NCI-H69 (cell line): ENCODE measurements at regions not wholly inside any gene's neighbourhood (a gene's known extent, or its start where the extent isn't known, plus 50 kb on each side); places are given as distances from the start of the nearest gene placed in this dataset.
"Not testable (repeated sequence)": the region's sequence is repeated elsewhere in the genome, so short reads cannot be mapped to it uniquely, and the experiment has no call there.

Experiments
- DNase-seq: peaks from one replicate; lab custom pipeline; 2025; lab: John Stamatoyannopoulos, UW

GRCh38 chr18:34352385-34353163 lies 127.9 kb upstream of the NOL4 start:
- peak; percentile 98 for DNase-seq

GRCh38 chr18:34354351-34354750 lies 129.6 kb upstream of the NOL4 start:
- DNase-seq: no peak

- no peak for DNase-seq
Observed at GRCh38 chr18:34357944-34358580, 133.3 kb upstream of the NOL4 start.

GRCh38 chr18:34358923-34359322 lies 134.2 kb upstream of the NOL4 start:
- peak; percentile 77 for DNase-seq

- DNase-seq: peak; percentile 85
Observed at GRCh38 chr18:34364699-34365098, 140.0 kb upstream of the NOL4 start.

- DNase-seq: peak; percentile 83
Observed at GRCh38 chr18:34370704-34371395, 146.1 kb upstream of the NOL4 start.

GRCh38 chr18:34380326-34380725 lies 155.6 kb upstream of the NOL4 start:
- no peak for DNase-seq

GRCh38 chr18:34385311-34385710 lies 160.6 kb upstream of the NOL4 start:
- DNase-seq: no peak

GRCh38 chr18:34386803-34387202 lies 162.1 kb upstream of the NOL4 start:
- DNase-seq: no peak

GRCh38 chr18:34397286-34397896 lies 172.7 kb upstream of the NOL4 start:
- DNase-seq: no peak

GRCh38 chr18:34399892-34400291 lies 175.2 kb upstream of the NOL4 start:
- DNase-seq: no peak

GRCh38 chr18:34400834-34401233 lies 176.1 kb upstream of the NOL4 start:
- DNase-seq: no peak

GRCh38 chr18:34401775-34402174 lies 177.1 kb upstream of the NOL4 start:
- DNase-seq: no peak

- DNase-seq: not testable (repeated sequence)
Observed at GRCh38 chr18:34407471-34407870, 182.8 kb upstream of the NOL4 start.

GRCh38 chr18:34411952-34412351 lies 187.2 kb upstream of the NOL4 start:
- DNase-seq: no peak

- DNase-seq: no peak
Observed at GRCh38 chr18:34431042-34431441, 206.3 kb upstream of the NOL4 start.

- DNase-seq: peak; percentile 49
Observed at GRCh38 chr18:34444622-34445021, 219.9 kb upstream of the NOL4 start.

GRCh38 chr18:34448662-34449061 lies 223.9 kb upstream of the NOL4 start:
- DNase-seq: no peak

GRCh38 chr18:34457761-34458160 lies 233.0 kb upstream of the NOL4 start:
- no peak for DNase-seq

GRCh38 chr18:34458410-34458977 lies 233.8 kb upstream of the NOL4 start:
- no peak for DNase-seq

- no peak for DNase-seq
Observed at GRCh38 chr18:34461266-34461665, 236.6 kb upstream of the NOL4 start.

- no peak for DNase-seq
Observed at GRCh38 chr18:34467058-34467457, 242.3 kb upstream of the NOL4 start.
